Upper lobe of left lung (tissue), 6 donors: ENCODE measurements at regions not wholly inside any gene's neighbourhood (a gene's known extent, or its start where the extent isn't known, plus 50 kb on each side); places are given as distances from the start of the nearest gene placed in this dataset.
"Not testable (repeated sequence)": the region's sequence is repeated elsewhere in the genome, so short reads cannot be mapped to it uniquely, and the experiment has no call there.

Source experiments
- ATAC-seq, 2 donors: fragments of 200-7000 bp; cut with Tn5 transposase; one replicate each; pipeline ENCODE4 v1.9.1; 2022; ENCODE audit warnings: mild to moderate bottlenecking in 2 of 2, moderate library complexity in 2 of 2; ENCODE audit not compliant: low FRiP score in 2 of 2
- DNase-seq, 2 donors: peaks; one replicate each; pipeline ENCODE4 v3.0.0-alpha.2; 2019 to 2020
- H3K27ac ChIP-seq, 4 donors: fragments of 200-600 bp; sonication (generic); one replicate each; pipeline ENCODE4 v1.5.1; 2016 to 2019
- H3K27me3 ChIP-seq, 4 donors: fragments of 200-600 bp; sonication (generic); one replicate each; pipeline ENCODE4 v1.5.1; 2017 to 2019
- H3K36me3 ChIP-seq, 4 donors: fragments of 200-600 bp; sonication (generic); one replicate each; pipeline ENCODE4 v1.5.1; 2016 to 2019
- H3K4me1 ChIP-seq, 4 donors: fragments of 200-600 bp; sonication (generic); one replicate each; pipeline ENCODE4 v1.5.1; 2018 to 2019
- H3K4me3 ChIP-seq, 4 donors: fragments of 200-600 bp; sonication (generic); one replicate each; pipeline ENCODE4 v1.5.1; 2017 to 2019; ENCODE audit warnings: mild to moderate bottlenecking in 2 of 4, moderate library complexity in 1 of 4
- H3K9me3 ChIP-seq, 4 donors: fragments of 200-600 bp; sonication (generic); one replicate each; pipeline ENCODE4 v1.5.1; 2018 to 2019
- EP300 ChIP-seq, 4 donors: sonication (generic); formaldehyde crosslinking; IDR thresholded peaks; one replicate each; pipeline ENCODE4 v1.5.1; 2017; ENCODE audit warnings: antibody characterized with exemption in 4 of 4, control low read depth in 2 of 4
- POLR2A ChIP-seq, 4 donors: fragments of 450-650 bp; IDR thresholded peaks; one replicate each; pipeline ENCODE4 v1.5.1; 2016 to 2017; ENCODE audit warnings: antibody characterized with exemption in 4 of 4, mild to moderate bottlenecking in 2 of 4
- POLR2AphosphoS5 ChIP-seq, 2 donors: sonication (generic); formaldehyde crosslinking; IDR thresholded peaks; one replicate each; pipeline ENCODE4 v1.5.1; 2017; ENCODE audit warnings: antibody characterized with exemption in 2 of 2
- WGBS, 2 donors: methylation state at CpG; one replicate each; pipeline ENCODE4 v1.1.5; 2017 to 2018; 5-methylcytosine and 5-hydroxymethylcytosine counted together
- TF ChIP-seq, protein P1 (sequence below), 6 experiments: fragments of 450-650 bp in 4 of 6; fragments of 200-600 bp in 2 of 6; sonication (generic) in 2 of 6; IDR thresholded peaks; one replicate each; pipeline ENCODE4 v1.5.1; 2016 to 2019; ENCODE audit warnings: antibody characterized with exemption in 6 of 6
- donor health status: DM: no; HTN: no; CAD: no; lungs with moderate emphysema.
- donor health status: DM: no; HTN: yes; CAD: no; lungs with severe emphysema.

DNA sequence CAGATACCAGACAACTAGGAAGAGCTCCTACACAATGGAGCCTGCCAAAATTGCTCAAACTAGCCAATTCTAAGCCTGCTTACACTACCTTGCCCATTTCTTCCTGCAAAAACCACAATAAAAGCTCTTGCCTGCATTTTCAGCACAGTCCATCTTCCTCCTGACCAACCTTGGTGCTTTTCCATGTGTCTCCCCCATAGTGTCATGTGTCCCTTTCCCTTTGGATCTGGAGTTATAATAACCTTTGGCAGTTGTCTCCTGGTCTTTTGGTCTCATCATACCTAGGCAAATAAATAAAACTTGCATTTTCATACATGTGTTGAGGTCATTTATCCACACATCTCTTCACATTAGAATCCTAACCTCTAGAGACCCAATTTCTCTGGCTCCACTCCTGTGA lies 203.1 kb upstream of the TRPC4 start:
- TF ChIP-seq POLR2A (IDR thresholded peaks at IDR 0.05) (no peak), EP300 (IDR thresholded peaks at IDR 0.05) (no peak), POLR2AphosphoS5 (IDR thresholded peaks at IDR 0.05) (no peak)
- TF ChIP-seq, protein P1, sequence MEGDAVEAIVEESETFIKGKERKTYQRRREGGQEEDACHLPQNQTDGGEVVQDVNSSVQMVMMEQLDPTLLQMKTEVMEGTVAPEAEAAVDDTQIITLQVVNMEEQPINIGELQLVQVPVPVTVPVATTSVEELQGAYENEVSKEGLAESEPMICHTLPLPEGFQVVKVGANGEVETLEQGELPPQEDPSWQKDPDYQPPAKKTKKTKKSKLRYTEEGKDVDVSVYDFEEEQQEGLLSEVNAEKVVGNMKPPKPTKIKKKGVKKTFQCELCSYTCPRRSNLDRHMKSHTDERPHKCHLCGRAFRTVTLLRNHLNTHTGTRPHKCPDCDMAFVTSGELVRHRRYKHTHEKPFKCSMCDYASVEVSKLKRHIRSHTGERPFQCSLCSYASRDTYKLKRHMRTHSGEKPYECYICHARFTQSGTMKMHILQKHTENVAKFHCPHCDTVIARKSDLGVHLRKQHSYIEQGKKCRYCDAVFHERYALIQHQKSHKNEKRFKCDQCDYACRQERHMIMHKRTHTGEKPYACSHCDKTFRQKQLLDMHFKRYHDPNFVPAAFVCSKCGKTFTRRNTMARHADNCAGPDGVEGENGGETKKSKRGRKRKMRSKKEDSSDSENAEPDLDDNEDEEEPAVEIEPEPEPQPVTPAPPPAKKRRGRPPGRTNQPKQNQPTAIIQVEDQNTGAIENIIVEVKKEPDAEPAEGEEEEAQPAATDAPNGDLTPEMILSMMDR (IDR thresholded peaks at IDR 0.05) = no peak
- Histone ChIP-seq H3K27me3 (no peaks in the 10 kb centered on the region), H3K4me3 (no peak overlapping the region), H3K27ac (no peak overlapping the region), H3K36me3 (no peaks in the 10 kb centered on the region), H3K9me3 (no peaks in the 10 kb centered on the region), H3K4me1 (no peaks in the 10 kb centered on the region)
- DNase-seq (no peak), ATAC-seq (no peak)

- not testable (repeated sequence) for H3K4me3 ChIP-seq, ATAC-seq, H3K27ac ChIP-seq, H3K36me3 ChIP-seq, H3K9me3 ChIP-seq, H3K4me1 ChIP-seq, DNase-seq, H3K27me3 ChIP-seq
- WGBS, 2 donors = 89 to 94% methylated on average over 4 to 5 of the region's 5 CpGs
Measured at GRCh38 chr13:38071340-38071739, 201.8 kb upstream of the TRPC4 start.

GRCh38 chr13:38053896-38054295 lies 184.3 kb upstream of the TRPC4 start:
- Histone ChIP-seq H3K27ac (no peak overlapping the region), H3K4me3 (no peak overlapping the region), H3K9me3 (no peaks in the 10 kb centered on the region), H3K36me3 (no peaks in the 10 kb centered on the region), H3K4me1 (no peaks in the 10 kb centered on the region), H3K27me3 (no peaks in the 10 kb centered on the region)
- WGBS, 2 donors = 74 to 78% methylated on average over 3 of the region's 3 CpGs
- TF ChIP-seq EP300 (IDR thresholded peaks at IDR 0.05) (no peak), POLR2AphosphoS5 (IDR thresholded peaks at IDR 0.05) (no peak), POLR2A (IDR thresholded peaks at IDR 0.05) (no peak)
- TF ChIP-seq, protein P1 (IDR thresholded peaks at IDR 0.05) = no peak
- no peak for DNase-seq
- no peak for ATAC-seq

DNA sequence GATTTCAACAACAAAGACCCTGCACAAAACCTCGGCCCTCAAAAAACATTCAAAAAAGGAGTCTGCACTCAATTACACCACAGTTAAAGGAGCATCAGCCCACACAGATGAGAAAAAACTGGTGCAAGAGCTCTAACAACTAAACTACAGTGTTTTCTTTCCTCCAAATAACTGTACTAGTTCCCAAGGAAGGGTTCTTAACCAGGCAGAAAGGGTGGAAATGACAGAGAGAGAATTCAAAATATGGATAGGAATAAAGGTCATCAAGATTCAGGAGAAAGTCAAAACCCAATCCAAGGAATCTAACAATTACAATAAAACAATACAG lies 176.4 kb upstream of the TRPC4 start:
- TF ChIP-seq EP300 (IDR thresholded peaks at IDR 0.05) (no peak), POLR2AphosphoS5 (IDR thresholded peaks at IDR 0.05) (no peak), POLR2A (IDR thresholded peaks at IDR 0.05) (no peak)
- TF ChIP-seq, protein P1 (IDR thresholded peaks at IDR 0.05) = no peak
- no peak overlapping the region for H3K27ac ChIP-seq
- no peaks in the 10 kb centered on the region for H3K36me3 ChIP-seq
- H3K4me1 ChIP-seq = no peaks in the 10 kb centered on the region
- 65 to 73% methylated on average over 1 of the region's 1 CpG for WGBS, 2 donors
- no peak for DNase-seq
- no peaks in the 10 kb centered on the region for H3K9me3 ChIP-seq
- H3K4me3 ChIP-seq = no peak overlapping the region
- ATAC-seq = no peak
- no peaks in the 10 kb centered on the region for H3K27me3 ChIP-seq

DNA sequence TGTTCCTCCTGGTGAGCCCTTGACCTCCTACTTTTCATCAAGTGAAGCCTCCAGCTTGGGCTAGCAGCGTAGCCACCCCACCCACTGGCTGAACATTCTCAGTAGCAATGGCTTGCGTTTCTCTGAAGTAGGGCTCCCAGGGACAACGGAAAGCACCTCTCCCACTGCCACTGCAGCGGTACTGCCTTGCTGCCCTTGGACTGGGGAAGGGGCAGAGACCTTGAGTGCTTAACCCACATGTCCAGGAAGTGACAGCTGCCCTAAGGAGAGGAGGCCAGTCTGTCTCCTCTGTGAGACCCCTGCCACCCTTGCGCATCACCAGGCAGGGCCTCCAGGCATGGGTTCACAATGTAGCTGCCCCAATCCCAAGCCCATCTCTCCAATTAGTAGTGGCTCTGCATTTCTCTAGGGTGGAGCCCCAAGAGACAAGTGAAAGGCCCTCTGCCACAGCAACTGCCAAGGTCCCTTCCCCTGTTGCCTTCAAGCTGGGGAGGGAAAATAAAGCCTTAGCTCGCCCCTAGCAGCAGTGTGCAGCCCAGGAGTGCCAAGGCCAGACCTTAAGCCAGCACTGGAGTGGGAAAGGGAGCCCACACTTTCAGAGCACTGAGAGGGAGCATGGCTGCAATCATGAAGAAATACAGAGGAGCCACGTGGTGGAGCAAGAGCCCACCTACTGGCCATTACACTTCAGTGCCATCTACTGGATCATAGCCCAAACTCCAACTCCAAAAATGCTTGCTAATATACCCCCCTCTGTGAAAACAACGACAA lies 175.9 kb upstream of the TRPC4 start:
- Histone ChIP-seq H3K27ac (no peak overlapping the region), H3K9me3 (no peaks in the 10 kb centered on the region), H3K27me3 (no peaks in the 10 kb centered on the region), H3K36me3 (no peaks in the 10 kb centered on the region), H3K4me1 (no peaks in the 10 kb centered on the region), H3K4me3 (no peak overlapping the region)
- 67 to 76% methylated on average over 5 to 8 of the region's 8 CpGs for WGBS, 2 donors
- DNase-seq (no peak), ATAC-seq (peak in 1 of 2 donors; percentile 59)
- TF ChIP-seq POLR2AphosphoS5 (IDR thresholded peaks at IDR 0.05) (no peak), POLR2A (IDR thresholded peaks at IDR 0.05) (no peak), EP300 (IDR thresholded peaks at IDR 0.05) (no peak)
- TF ChIP-seq, protein P1 (IDR thresholded peaks at IDR 0.05) = no peak
